ENCODE measurements at regions not wholly inside any gene's neighbourhood (a gene's known extent, or its start where the extent isn't known, plus 50 kb on each side); places are given as distances from the start of the nearest gene placed in this dataset.

- no peak for TF ChIP-seq POLR2AphosphoS5 (IDR thresholded peaks at IDR 0.05; ENCODE audit: borderline replicate concordance, low read depth, low read length)
- no peak for TF ChIP-seq EZH2 (IDR thresholded peaks at IDR 0.05)
- TF ChIP-seq FOXP2 (optimal IDR thresholded peaks at IDR 0.05; ENCODE audit: control extremely low read depth, extremely low read length, insufficient read depth) = no peak
Observed at GRCh38 chr13:64579331-64579730, 2650.8 kb downstream of the PCDH9 start.
